COR-L47 (cell line): ENCODE measurements at regions not wholly inside any gene's neighbourhood (a gene's known extent, or its start where the extent isn't known, plus 50 kb on each side); places are given as distances from the start of the nearest gene placed in this dataset.

Experiments
- DNase-seq: peaks from one replicate; lab custom pipeline; 2025; lab: John Stamatoyannopoulos, UW

GRCh38 chr7:80288175-80289122 lies 153.8 kb downstream of the GNAI1 start:
- DNase-seq: no peak

- no peak for DNase-seq
Measured at GRCh38 chr7:80287400-80288174, 153.0 kb downstream of the GNAI1 start.

GRCh38 chr7:80286611-80287010 lies 152.0 kb downstream of the GNAI1 start:
- DNase-seq: no peak

- no peak for DNase-seq
Measured at GRCh38 chr7:80284855-80285254, 150.2 kb downstream of the GNAI1 start.

- no peak for DNase-seq
Measured at GRCh38 chr7:80279760-80280159, 145.1 kb downstream of the GNAI1 start.

GRCh38 chr7:80278737-80279136 lies 144.1 kb downstream of the GNAI1 start:
- no peak for DNase-seq

GRCh38 chr7:80277434-80278427 lies 143.1 kb downstream of the GNAI1 start:
- no peak for DNase-seq
